ENCODE measurements at regions not wholly inside any gene's neighbourhood (a gene's known extent, or its start where the extent isn't known, plus 50 kb on each side); places are given as distances from the start of the nearest gene placed in this dataset.
"Not testable (repeated sequence)": the region's sequence is repeated elsewhere in the genome, so short reads cannot be mapped to it uniquely, and the experiment has no call there.

DNA sequence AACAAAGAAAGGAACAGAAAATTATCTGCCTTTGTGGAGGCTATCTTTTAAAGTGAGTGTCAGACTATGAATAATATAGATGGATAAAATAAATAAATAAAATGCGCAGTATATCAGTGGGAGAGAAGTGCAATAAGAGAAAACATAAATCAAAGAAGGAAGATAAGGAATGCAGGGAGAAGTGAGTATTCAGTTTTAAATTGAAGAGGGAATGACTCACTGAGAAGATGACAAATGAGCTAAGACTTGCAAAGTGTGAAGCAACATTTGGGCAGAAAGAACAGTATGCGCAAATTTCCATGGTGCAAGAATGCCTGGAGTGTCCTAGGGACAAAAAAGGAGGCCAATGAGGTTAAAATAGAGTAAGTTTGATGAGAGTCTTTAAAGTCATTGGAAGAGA is 1300.1 kb upstream of the ALCAM start:
- POLR2A ChIA-PET (ENCODE audit: low non-redundant PET): no interaction called here
- CTCF ChIA-PET: no interaction called here
- no peak overlapping the region for H3K27ac ChIP-seq
- TF ChIP-seq, protein P1, sequence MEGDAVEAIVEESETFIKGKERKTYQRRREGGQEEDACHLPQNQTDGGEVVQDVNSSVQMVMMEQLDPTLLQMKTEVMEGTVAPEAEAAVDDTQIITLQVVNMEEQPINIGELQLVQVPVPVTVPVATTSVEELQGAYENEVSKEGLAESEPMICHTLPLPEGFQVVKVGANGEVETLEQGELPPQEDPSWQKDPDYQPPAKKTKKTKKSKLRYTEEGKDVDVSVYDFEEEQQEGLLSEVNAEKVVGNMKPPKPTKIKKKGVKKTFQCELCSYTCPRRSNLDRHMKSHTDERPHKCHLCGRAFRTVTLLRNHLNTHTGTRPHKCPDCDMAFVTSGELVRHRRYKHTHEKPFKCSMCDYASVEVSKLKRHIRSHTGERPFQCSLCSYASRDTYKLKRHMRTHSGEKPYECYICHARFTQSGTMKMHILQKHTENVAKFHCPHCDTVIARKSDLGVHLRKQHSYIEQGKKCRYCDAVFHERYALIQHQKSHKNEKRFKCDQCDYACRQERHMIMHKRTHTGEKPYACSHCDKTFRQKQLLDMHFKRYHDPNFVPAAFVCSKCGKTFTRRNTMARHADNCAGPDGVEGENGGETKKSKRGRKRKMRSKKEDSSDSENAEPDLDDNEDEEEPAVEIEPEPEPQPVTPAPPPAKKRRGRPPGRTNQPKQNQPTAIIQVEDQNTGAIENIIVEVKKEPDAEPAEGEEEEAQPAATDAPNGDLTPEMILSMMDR (conservative IDR thresholded peaks at IDR 0.05; ENCODE audit: low read depth): no peak
- no peak for DNase-seq (ENCODE audit: low spot score)

DNA sequence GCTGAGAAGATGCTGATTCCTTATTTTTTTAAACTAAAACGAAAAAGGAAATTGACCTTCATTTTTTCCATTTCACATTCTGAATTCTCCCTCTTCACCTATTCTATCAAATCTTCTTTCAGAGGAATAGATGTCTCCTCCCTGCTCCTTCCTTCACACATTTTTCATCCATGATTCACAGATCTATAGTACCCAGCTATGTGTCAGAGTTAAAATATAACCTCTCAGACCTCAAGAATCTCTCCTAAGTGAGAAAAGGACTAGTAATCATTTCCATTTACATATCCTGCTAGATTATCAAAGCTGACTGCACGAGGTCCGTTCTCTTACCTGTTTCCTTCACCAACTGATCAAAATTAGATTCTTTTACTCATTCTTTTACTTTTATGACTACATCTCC is 1297.6 kb upstream of the ALCAM start:
- TF ChIP-seq, protein P1 (conservative IDR thresholded peaks at IDR 0.05; ENCODE audit: low read depth): no peak
- peak; percentile 4 for DNase-seq (ENCODE audit: low spot score)
- POLR2A ChIA-PET (ENCODE audit: low non-redundant PET): no interaction called here
- CTCF ChIA-PET: no interaction called here
- no peak overlapping the region for H3K27ac ChIP-seq

DNA sequence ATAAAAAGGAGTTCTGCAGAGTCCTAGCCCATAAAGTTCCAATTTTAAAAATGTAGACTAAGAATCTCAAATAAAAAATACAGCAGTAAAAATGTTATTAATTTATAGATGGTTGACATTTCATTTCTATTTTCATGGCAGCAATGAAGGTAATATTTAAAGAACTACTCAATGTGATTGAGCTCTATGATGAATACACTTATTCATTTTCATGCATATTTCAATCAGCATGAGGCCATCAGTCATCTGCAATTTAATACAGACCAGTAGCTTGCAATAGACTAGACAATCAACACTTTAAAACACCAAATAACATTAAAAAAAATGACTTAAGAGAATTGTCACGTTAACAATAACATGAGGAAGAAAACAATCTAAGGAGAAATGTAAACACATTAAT is 1295.8 kb upstream of the ALCAM start:
- H3K27ac ChIP-seq: no peak overlapping the region
- TF ChIP-seq, protein P1 (conservative IDR thresholded peaks at IDR 0.05; ENCODE audit: low read depth): no peak
- ChIA-PET CTCF (no interaction called here), POLR2A (ENCODE audit: low non-redundant PET) (no interaction called here)
- no peak for DNase-seq (ENCODE audit: low spot score)

DNA sequence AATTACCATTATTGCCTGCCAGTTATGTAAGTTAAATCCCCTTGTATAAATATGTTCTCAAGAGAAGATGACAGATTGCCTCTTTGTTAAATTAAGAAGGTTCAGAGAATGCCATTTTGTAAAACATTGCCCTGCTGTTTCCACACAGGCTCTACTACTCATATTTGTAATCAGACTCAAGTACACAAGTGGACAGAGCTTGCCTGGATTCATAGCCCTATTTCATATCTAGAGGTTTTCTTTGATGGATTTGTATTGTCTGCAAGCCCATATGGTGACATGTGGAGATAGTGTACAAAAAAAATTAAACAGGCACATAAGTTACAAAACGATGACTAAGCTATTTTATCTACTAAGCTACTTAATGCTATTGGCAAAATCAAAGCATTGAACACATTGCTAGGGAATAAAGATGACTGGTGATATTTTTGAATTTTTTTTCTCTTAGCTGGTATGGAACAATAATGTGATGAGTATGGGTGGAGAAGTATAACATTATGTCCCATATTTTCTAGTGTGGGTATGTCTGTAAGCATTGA is 1286.6 kb upstream of the ALCAM start:
- DNase-seq (ENCODE audit: low spot score): no peak
- POLR2A ChIA-PET (ENCODE audit: low non-redundant PET): no interaction called here
- CTCF ChIA-PET: no interaction called here
- H3K27ac ChIP-seq: no peak overlapping the region
- TF ChIP-seq, protein P1 (conservative IDR thresholded peaks at IDR 0.05; ENCODE audit: low read depth): no peak

DNA sequence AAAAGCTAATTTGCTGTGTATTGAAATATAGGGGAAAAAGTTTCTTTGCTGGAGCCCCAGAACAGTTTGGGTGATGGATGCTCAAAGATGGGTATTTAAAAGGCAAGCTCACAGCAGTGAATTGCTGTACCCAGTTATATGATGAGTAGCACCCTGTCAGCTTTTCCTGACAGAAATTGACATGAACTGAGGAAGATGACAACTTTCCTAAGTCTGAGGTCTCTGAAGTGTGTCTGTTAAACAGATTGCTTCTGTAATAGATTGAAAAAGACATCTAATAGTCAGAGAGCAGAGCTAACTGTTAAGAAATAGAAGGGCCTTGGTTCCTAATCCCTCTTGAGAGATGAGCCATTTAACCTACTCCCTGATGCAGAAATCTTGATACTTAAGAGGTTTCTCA is 1278.0 kb upstream of the ALCAM start:
- CTCF ChIA-PET: no interaction called here
- POLR2A ChIA-PET (ENCODE audit: low non-redundant PET): no interaction called here
- TF ChIP-seq, protein P1 (conservative IDR thresholded peaks at IDR 0.05; ENCODE audit: low read depth): no peak
- no peak overlapping the region for H3K27ac ChIP-seq
- no peak for DNase-seq (ENCODE audit: low spot score)

DNA sequence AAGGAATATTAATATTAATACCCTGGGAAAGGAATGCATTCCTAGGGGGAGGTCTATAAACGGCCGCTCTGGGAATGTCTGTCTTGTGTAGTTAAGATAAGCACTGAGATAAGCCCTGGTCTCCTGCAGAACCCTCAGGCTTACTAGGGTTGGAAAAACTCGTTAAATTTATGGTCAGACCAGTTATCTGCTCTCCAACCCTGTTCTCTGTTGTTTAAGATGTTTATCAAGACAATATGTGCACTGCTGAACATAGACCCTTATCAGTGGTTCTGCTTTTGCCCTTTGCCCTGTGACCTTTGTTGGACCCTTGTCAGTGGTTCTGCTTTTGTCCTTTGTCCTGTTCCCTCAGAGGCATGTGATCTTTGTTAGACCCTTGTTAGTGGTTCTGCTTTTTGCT is 1276.7 kb upstream of the ALCAM start:
- DNase-seq (ENCODE audit: low spot score); CTCF ChIA-PET; H3K27ac ChIP-seq; POLR2A ChIA-PET (ENCODE audit: low non-redundant PET): not testable (repeated sequence)

DNA sequence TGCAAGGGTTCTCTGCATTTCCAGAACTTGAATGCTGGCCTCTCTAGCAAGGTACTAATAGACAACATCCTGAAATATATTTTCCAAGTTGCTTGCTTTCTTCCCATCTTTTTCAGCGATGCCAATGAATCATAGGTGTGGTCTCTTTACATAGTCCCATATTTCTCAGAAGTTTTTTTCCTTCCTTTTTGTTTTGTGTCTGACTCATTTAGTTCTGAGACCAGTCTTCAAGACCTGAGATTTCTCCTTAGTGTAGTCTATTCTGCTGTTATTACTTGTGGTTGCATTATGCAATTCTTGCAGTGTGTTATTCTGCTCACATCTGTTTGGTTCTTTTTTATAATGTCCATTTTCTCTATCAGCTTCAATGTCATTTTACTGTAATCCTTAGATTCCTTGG is 1265.0 kb upstream of the ALCAM start:
- ChIA-PET CTCF (no interaction called here), POLR2A (ENCODE audit: low non-redundant PET) (no interaction called here)
- TF ChIP-seq, protein P1 (conservative IDR thresholded peaks at IDR 0.05; ENCODE audit: low read depth): no peak
- DNase-seq (ENCODE audit: low spot score): no peak
- no peak overlapping the region for H3K27ac ChIP-seq
